ENCODE measurements at regions not wholly inside any gene's neighbourhood (a gene's known extent, or its start where the extent isn't known, plus 50 kb on each side); places are given as distances from the start of the nearest gene placed in this dataset.

DNA sequence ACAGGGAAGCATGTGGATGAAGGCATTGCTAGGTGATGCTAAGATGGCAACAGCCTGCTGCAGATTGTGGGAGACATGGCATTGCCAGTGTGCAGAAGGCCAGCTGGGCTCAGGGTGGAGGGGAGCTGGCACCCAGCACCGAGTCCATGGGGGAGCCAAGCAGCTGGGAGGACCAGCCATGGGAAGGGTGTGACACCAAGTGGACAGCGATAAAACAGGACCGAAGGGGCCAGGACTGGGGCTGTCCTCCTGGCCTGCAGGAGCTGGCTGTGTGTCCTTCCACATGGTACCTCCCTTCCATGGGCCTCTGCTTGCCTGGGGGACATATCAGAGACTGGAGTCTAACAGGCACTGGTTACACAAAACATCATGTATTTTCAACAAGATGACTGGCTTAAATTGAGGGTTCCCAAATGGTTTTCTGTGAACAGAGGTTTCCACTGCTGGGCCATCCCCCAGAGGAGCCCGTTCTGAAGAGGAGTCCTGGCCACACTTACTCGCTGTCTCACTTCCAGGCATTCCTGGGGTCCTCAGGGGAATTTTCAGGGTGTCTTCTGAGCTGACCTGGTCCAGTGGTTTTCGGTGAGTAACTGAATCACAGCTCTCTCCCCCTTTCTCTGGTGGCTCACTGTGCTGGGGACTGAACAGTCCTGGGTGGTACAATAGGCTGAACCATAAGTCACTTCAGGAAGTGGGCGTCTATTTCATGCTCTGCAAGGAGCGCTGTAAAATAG is 60.4 kb upstream of the TNP1 start:
- no peak for TF ChIP-seq POLR2A (IDR thresholded peaks at IDR 0.05)
- no peak for TF ChIP-seq CTCF (IDR thresholded peaks at IDR 0.05)

All from testis (tissue), 2 donors.